Panc1 (cell line): ENCODE measurements at regions not wholly inside any gene's neighbourhood (a gene's known extent, or its start where the extent isn't known, plus 50 kb on each side); places are given as distances from the start of the nearest gene placed in this dataset.

Experiments used
- ATAC-seq: fragments of 200-7000 bp; cut with Tn5 transposase; 2 replicates; pipeline ENCODE4 v1.9.1; 2020; ENCODE audit warnings: mild to moderate bottlenecking, moderate library complexity
- BruUV-seq: library from RNA; stranded (reverse); fragments of 400-500 nt; replicated peaks from 2 replicates; lab custom pipeline; 2021; lab: Mats Ljungman, UMichigan
- CTCF ChIA-PET: fragments of 300-600 bp; sonication (Branson Sonifier 250); formaldehyde crosslinking; loops from one replicate; lab custom pipeline; 2022; ENCODE audit warnings: antibody characterized with exemption; lab: Charles Lee
- POLR2A ChIA-PET: fragments of 300-600 bp; sonication (Branson Sonifier 250); formaldehyde crosslinking; loops from one replicate; lab custom pipeline; 2022; ENCODE audit warnings: antibody characterized with exemption; lab: Charles Lee
- DNase-seq: peaks from one replicate; pipeline ENCODE4 v3.0.0-alpha.2; 2010; ENCODE audit warnings: low read depth, low spot score
- H3K27ac ChIP-seq: 2 replicates; pipeline ENCODE4 v1.5.1; 2011; ENCODE audit warnings: mild to moderate bottlenecking, low read length, inconsistent platforms
- H3K27me3 ChIP-seq: fragments of 200-500 bp; sonication (Bioruptor generic); 2 replicates; pipeline ENCODE4 v1.6.0; 2014; ENCODE audit warnings: low read length, inconsistent platforms; ENCODE audit not compliant: control insufficient read depth, insufficient read depth
- H3K36me3 ChIP-seq: fragments of 200-500 bp; sonication (Bioruptor generic); 2 replicates; pipeline ENCODE4 v1.5.1; 2014; ENCODE audit warnings: inconsistent platforms, mild to moderate bottlenecking, low read length, moderate library complexity; ENCODE audit not compliant: control insufficient read depth, insufficient read depth
- H3K4me1 ChIP-seq: 2 replicates; pipeline ENCODE4 v1.5.1; 2011; ENCODE audit warnings: inconsistent platforms, mild to moderate bottlenecking, low read length, moderate library complexity; ENCODE audit not compliant: control insufficient read depth, insufficient read depth
- H3K4me3 ChIP-seq, 2 experiments: 2 replicates each; pipeline ENCODE4 v1.5.1; 2011 to 2012; ENCODE audit warnings: low read depth in 2 of 2, low read length in 2 of 2, mild to moderate bottlenecking in 2 of 2, inconsistent platforms in 1 of 2, moderate library complexity in 1 of 2
- H3K9me3 ChIP-seq: fragments of 200-500 bp; sonication (Bioruptor generic); 2 replicates; pipeline ENCODE4 v1.5.1; 2014; ENCODE audit warnings: low read depth, mild to moderate bottlenecking, inconsistent platforms, low read length, moderate library complexity; ENCODE audit not compliant: control insufficient read depth, insufficient read depth
- CTCF ChIP-seq: fragments of 450-650 bp; IDR thresholded peaks from 2 replicates; pipeline ENCODE4 v1.5.1; 2017; ENCODE audit warnings: mild to moderate bottlenecking
- POLR2AphosphoS5 ChIP-seq: IDR thresholded peaks from 2 replicates; pipeline ENCODE4 v1.6.1; 2012; ENCODE audit warnings: mild to moderate bottlenecking, low read depth, low read length, moderate library complexity
- REST ChIP-seq, 2 experiments: IDR thresholded peaks; 2 replicates each; pipeline ENCODE4 v1.6.1; 2011 to 2012; ENCODE audit warnings: low read depth in 2 of 2, control low read depth in 1 of 2, low read length in 1 of 2, mild to moderate bottlenecking in 1 of 2, moderate library complexity in 1 of 2; ENCODE audit not compliant: insufficient read depth in 1 of 2
- SIN3A ChIP-seq: IDR thresholded peaks from 2 replicates; pipeline ENCODE4 v1.6.1; 2012; ENCODE audit warnings: low read depth, mild to moderate bottlenecking, low read length, moderate library complexity, borderline replicate concordance; ENCODE audit not compliant: insufficient read depth
- TCF7L2 ChIP-seq: IDR thresholded peaks from 2 replicates; pipeline ENCODE4 v1.6.1; 2011; ENCODE audit warnings: mild to moderate bottlenecking, low read depth, low read length, inconsistent platforms
- in situ Hi-C: cut with HindIII; loops from 2 replicates; pipeline ENCODE4 v1.10.0; 2016; ENCODE audit warnings: low sequenced_read_pairs, low pct_unique_long_range_greater_than_20kb
- intact Hi-C: fragments of 100-400 bp; cut with micrococcal nuclease; formaldehyde crosslinking; loops from one replicate; pipeline ENCODE4 v1.10.0; 2022; ENCODE audit not compliant: unreplicated experiment

GRCh38 chr9:99347568-99347967 lies 125.5 kb downstream of the SEC61B start:
- TF ChIP-seq CTCF (no peak), POLR2AphosphoS5 (no peak)
- Histone ChIP-seq H3K27me3 (no peaks in the 10 kb centered on the region), H3K27ac (no peak overlapping the region), H3K36me3 (no peaks in the 10 kb centered on the region), H3K4me1 (no peaks in the 10 kb centered on the region), H3K9me3 (no peaks in the 10 kb centered on the region), H3K4me3 (no peak overlapping the region)
- ChIA-PET CTCF (no interaction called here), POLR2A (no interaction called here)
- no peak for DNase-seq
- no TSS peak for BruUV-seq
- in situ Hi-C loops, result no loop called here
- intact Hi-C loops, result no loop called here
- no peak for ATAC-seq

GRCh38 chr9:99348289-99348688 lies 126.2 kb downstream of the SEC61B start:
- in situ Hi-C loops, result no loop called here
- Histone ChIP-seq H3K9me3 (no peaks in the 10 kb centered on the region), H3K27ac (no peak overlapping the region), H3K36me3 (no peaks in the 10 kb centered on the region), H3K27me3 (no peaks in the 10 kb centered on the region), H3K4me3 (no peak overlapping the region), H3K4me1 (no peaks in the 10 kb centered on the region)
- BruUV-seq, result no TSS peak
- TF ChIP-seq CTCF (no peak), SIN3A (no peak), TCF7L2 (no peak), REST (IDR thresholded peaks at IDR 0.05; ENCODE audit: insufficient read depth in 1 of 2, low read depth in 2 of 2, low read length in 1 of 2) (no peak), POLR2AphosphoS5 (no peak)
- CTCF ChIA-PET, result no interaction called here
- DNase-seq (no peak), ATAC-seq (no peak)
- intact Hi-C loops, result no loop called here
- POLR2A ChIA-PET, result no interaction called here

- no peak overlapping the region for H3K4me3 ChIP-seq
- intact Hi-C loops, result no loop called here
- DNase-seq (no peak), ATAC-seq (no peak)
- H3K27ac ChIP-seq, result no peak overlapping the region
- no peaks in the 10 kb centered on the region for H3K9me3 ChIP-seq
- no TSS peak for BruUV-seq
- H3K4me1 ChIP-seq, result no peaks in the 10 kb centered on the region
- no peaks in the 10 kb centered on the region for H3K36me3 ChIP-seq
- ChIA-PET CTCF (no interaction called here), POLR2A (no interaction called here)
- no peaks in the 10 kb centered on the region for H3K27me3 ChIP-seq
- in situ Hi-C loops, result no loop called here
- TF ChIP-seq POLR2AphosphoS5 (no peak), REST (IDR thresholded peaks at IDR 0.05; ENCODE audit: insufficient read depth in 1 of 2, low read depth in 2 of 2, low read length in 1 of 2) (no peak), SIN3A (no peak), CTCF (no peak), TCF7L2 (no peak)
Observed at GRCh38 chr9:99349870-99350269, 127.8 kb downstream of the SEC61B start.
